HG02981 (cell line): ENCODE measurements at regions not wholly inside any gene's neighbourhood (a gene's known extent, or its start where the extent isn't known, plus 50 kb on each side); places are given as distances from the start of the nearest gene placed in this dataset.
"Not testable (repeated sequence)": the region's sequence is repeated elsewhere in the genome, so short reads cannot be mapped to it uniquely, and the experiment has no call there.

Experiments used
- ATAC-seq: cut with Tn5 transposase; IDR thresholded peaks from one replicate; pipeline ENCODE4 v1.9.1; 2021; ENCODE audit warnings: mild to moderate bottlenecking, moderate library complexity; ENCODE audit not compliant: unreplicated experiment

DNA sequence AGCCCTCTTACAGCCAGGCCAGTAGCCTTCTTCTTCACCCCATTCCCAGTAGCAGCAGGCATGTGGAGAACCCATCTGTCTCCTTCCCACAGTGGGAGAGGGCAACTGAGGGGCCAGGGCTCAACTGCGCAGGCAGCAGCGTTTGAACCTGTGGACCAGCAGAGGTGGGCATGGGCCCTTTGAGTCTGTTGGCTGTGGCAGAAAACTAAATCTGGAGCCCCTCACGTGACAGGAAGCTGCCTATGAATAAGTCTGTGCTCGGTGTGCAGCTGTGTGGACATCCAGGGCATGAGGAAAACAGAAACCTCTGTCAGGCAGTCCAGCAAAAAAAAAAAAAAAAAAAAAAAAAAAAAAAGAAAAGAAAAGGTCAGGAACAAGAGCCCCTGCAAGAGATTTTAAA is 189.2 kb upstream of the NR3C1 start:
- ATAC-seq = peak; percentile 81

DNA sequence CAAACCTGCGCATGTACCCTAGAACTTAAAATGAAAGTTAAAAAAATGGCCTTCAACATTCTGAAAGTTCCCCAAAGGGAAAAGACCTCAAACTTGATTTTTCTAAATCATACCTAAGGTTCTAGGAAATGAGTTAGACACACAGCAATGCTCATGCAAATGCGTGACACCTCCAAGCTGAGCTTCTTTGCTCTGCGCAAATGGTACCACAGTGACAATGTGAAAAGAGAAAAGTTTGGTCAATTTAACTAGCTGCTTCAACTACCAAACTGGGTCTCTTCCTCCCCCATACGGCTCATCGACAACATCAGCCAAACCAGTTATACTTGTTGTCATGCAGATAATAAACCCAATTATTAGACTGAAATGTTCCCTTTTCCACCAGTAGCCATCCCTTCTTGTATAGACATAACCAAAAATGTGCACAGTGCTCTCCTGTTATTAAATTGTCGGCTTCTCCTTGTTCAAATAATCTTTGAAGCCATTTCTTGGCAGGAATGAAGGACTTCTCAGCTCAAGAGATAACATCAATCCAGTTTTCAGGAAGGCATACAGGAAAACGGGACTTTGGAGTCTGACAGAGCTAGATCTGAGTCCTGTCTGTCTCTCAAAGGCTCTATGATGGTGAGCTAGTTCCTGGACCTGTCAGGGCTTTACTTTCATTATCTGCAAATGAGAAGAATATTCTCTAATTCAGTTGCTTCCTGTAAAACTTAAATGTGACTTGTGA is 185.6 kb upstream of the NR3C1 start:
- no peak for ATAC-seq

GRCh38 chr5:143588121-143588520 is 184.6 kb upstream of the NR3C1 start:
- ATAC-seq = not testable (repeated sequence)

DNA sequence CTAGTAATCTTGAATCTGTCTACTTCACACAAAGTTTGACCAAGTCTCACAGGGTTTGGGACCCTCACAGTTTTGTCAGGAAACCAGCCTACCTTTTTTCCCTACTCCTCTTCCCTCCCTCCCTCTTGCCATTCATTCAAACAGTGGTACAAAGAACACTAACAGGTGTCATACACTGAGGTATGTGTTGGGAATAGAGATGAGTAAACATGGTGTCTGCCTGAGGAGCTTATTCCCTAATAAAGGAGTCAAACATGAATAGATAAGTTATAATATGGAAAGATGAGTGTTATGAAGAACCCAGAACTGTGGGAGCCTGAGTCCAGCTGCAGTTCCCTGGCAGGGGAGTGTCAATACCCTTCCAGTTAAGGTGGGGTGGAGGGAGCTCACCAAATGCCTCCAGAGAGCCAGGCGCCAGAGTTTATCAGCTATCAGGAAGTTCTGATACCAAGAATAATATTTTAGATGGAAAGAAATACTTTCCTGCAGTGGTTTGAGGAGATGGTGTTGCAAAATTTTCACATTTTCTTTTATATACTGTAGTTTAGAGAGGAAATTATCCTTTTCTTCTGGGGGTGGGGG is 183.4 kb upstream of the NR3C1 start:
- ATAC-seq = no peak

DNA sequence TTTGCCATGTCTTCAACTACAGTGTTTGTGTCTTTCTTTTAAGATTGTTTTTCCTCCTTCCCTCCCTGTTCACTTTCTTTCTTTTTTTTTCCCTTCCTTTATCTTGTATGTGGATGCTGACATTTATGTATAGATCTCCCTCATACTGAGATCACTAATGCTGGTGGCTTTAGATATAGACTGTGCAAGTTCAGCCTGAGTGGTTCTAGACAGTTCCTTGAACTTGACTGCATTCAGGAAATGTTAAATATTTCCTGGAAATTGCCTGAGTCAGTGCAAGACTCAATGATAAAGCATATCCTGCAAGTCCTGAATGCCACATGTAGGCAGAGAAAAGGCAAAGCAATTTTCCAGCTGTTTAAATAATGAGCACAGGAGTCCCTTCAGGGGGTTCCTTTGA is 182.5 kb upstream of the NR3C1 start:
- ATAC-seq = no peak

DNA sequence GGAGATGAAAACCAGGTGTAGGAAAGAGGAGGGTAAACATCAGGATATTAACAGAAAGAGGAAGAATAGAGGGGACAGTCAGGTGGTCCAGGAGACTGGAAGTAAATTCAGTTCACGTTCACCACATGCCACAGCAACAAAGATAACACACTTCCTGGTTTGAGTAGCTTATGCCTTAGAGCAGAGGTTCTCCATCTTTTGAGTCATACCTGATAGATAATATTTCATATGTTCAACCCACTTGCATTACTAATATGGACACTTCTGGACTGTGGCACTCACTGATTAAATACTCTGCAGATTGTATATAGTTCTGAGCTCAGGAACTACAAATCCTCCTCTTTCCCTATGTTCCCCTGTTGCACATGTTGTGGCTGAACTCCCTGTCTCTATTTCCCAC is 179.9 kb upstream of the NR3C1 start:
- ATAC-seq = no peak

GRCh38 chr5:143582869-143583268 is 179.4 kb upstream of the NR3C1 start:
- ATAC-seq = no peak

DNA sequence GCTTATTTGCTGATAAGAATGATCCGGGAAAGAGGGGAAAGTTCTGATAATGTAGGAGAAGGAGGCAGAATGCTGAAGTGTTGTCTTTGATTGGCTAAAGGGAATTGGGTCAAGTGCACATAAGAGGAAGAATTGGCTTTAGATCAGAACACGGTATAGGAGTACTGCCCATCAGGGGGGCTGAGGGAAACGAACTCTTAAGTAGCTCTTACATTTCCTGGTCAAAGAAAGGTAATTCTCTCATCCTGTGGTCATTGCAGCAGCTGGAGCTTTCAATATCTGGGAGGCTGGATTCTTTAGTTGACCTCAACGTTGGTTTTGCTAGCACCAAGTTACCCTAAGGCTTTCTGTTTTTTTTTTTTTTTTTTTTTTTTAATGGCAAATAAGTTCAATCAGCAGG is 178.7 kb upstream of the NR3C1 start:
- ATAC-seq = no peak

GRCh38 chr5:143581649-143582048 is 178.2 kb upstream of the NR3C1 start:
- ATAC-seq = no peak

GRCh38 chr5:143581147-143581546 is 177.7 kb upstream of the NR3C1 start:
- ATAC-seq = no peak

DNA sequence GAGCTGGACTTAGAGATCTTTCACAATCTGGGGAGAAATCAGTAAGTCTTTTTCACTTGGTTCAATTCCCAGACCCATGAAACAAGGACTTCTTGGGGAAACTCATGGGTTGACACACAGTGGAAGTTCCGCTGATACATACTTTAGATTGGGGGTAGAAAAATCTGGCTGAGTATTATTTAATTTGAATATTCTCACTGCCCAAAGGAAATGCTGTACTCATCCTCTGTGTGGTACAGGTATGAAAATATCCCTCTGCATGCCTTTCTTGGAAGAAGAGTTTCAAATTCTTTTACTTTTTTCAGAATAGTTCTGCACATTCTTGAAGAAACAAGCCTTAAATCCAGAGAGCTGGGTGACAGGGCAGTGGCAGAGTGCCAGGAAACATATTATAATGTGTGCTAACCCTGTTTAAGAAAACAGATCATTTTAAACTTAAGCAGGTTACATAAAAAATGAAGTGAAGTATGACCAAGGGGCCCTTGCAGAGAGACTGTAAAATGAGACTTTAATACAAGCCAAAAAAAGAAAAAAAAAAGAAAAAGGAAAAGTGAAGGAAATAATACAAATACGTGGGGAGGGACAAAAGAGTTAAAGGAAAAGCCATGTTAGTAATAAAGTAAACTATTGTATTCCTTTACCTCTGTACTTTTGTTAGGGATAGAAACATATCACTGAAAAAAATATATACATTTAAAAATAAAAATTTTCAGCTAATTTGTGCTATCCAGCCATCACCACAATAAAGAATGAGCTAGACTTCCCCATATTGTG is 173.4 kb upstream of the NR3C1 start:
- no peak for ATAC-seq

DNA sequence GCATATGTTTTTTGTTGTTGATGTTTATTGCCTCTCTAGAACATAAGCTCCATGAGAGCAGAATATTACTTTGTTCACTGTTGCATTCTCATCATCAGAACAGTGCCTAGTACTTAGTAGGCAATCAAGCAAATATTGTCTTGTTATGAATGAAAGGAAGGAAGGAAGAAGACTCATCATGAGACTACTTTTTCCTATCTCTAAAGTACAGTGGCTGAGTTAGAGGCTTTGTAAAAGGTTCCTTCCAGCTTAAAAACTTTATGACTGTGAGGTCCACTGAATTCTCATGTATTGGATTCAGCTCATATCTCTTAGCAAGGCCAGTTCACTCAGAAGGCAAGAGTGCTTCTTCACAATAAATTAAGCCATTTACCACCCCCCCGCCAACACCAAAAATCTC is 171.8 kb upstream of the NR3C1 start:
- ATAC-seq = no peak

DNA sequence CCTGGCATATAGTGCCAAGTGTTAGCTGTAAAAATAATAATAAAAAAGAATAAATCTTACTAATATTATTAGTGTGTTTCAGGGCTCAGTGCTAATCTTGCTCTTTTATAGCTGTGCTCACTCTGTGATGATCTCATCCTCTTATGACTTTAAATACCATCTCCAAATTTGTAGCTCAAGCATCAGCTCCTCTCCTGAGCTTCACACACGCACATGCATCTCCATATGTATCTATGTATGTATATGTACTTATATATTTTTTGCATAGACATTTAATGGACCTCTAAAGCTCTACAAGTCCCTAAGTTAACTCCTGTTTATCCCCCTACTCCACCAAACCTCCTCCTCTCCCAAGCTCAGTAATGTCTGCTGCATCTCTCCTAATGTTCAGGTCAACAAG is 170.8 kb upstream of the NR3C1 start:
- no peak for ATAC-seq

GRCh38 chr5:143573568-143574170 is 170.2 kb upstream of the NR3C1 start:
- ATAC-seq = peak; percentile 62

DNA sequence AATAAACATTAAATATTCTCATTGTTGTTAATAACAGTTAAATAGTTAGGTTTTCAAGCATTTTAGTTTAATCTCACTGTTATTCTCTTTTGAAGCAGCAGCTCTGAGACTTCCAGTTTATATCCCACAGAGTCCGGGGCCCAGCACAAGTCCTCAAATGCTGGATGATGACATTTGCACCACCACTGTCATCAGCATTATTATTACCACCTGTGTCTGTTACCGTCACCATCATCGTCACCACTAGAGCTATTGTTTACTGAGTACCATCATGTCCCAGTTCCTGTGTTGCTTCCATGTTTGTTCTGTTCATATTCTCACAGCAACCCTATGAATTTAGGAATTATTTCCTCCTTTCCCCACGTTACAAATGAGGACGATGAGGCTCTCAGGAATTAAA is 169.2 kb upstream of the NR3C1 start:
- ATAC-seq = no peak

- ATAC-seq = no peak
Observed at GRCh38 chr5:143571642-143572624, 168.4 kb upstream of the NR3C1 start.

GRCh38 chr5:143570989-143571388 is 167.5 kb upstream of the NR3C1 start:
- ATAC-seq = no peak

DNA sequence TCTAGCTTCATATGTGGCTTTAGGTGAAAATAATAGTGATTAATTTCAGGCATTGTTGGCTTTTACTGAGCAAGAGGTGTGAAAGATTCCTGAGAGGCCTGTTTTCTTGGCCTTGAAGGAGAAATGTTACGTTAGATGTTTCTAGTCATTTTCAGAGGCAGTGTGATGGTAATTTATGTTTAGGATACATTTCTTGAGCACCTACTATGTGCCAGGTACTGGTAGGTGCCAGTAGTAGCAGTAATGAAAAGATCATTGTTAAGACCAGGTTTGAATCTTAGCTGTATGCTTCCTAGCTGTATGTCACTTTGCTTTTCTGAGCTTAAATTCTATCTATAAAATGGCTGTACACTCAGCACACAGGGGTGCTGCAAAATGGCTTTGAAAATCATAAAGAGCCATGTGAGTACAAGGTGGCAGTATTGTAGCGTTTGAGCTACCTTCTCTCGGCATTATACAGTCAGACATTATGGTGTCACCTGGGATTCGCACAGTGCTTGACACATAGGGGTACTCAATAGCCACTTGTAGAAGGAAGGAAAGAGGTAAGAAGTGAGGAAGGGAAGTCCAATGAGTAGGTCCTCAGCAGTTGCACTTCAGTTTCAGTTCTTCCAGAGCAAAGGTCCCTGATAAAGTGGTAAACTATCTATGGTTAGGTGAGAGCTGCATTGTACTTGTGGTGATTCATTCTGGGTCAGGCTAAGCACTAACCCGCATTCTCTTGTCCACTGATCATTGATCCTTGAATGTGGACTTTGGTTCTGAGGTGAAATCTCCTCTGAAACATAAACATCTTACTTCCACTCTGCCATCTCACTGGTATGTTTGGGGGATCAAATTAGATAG is 166.5 kb upstream of the NR3C1 start:
- ATAC-seq = no peak

DNA sequence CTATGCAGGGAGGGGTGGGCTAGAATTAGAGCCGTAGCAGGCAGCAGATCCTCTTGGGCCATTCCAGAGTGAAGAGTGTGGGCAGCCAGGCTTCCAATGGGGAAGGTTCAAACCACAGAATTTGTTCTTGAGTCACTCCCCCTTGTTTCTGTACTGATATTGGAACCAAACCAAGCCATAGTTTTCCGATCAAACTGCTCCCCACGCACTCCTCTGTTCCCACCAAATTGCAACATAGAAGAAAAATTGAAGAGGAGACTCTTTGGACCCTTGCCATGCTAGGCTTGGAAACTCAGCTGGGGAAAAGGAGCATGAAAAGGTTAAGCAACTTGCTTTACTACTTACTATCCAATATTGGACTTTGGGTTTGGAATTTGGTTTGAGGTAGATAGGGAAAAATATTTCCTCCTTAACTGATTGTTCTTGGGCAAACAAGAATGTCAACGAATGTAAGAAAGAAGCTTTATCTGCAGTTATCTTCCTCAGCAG is 165.8 kb upstream of the NR3C1 start:
- no peak for ATAC-seq
